ENCODE measurements at regions not wholly inside any gene's neighbourhood (a gene's known extent, or its start where the extent isn't known, plus 50 kb on each side); places are given as distances from the start of the nearest gene placed in this dataset.

GRCh38 chr5:115024922-115025321, 144.8 kb downstream of the TRIM36 start:
- no peaks in the 10 kb centered on the region for H3K9me3 ChIP-seq
- no peaks in the 10 kb centered on the region for H3K27me3 ChIP-seq
- no peak for ATAC-seq
- no peaks in the 10 kb centered on the region for H3K36me3 ChIP-seq
- no peak overlapping the region for H3K4me3 ChIP-seq
- TF ChIP-seq POLR2AphosphoS5 (IDR thresholded peaks at IDR 0.05) (no peak), CTCF (IDR thresholded peaks at IDR 0.05) (no peak)
- H3K4me1 ChIP-seq: no peaks in the 10 kb centered on the region
- H3K27ac ChIP-seq: no peak overlapping the region
- WGBS, 2 donors (ENCODE audit: low coverage in 1 of 2): 55 to 100% methylated on average over 1 of the region's 1 CpG

- TF ChIP-seq POLR2AphosphoS5 (IDR thresholded peaks at IDR 0.05): no peak
- TF ChIP-seq POLR2A (IDR thresholded peaks at IDR 0.05): no peak
- TF ChIP-seq CTCF (IDR thresholded peaks at IDR 0.05): no peak
- TF ChIP-seq EP300 (IDR thresholded peaks at IDR 0.05): no peak
- H3K4me3 ChIP-seq: no peak overlapping the region
- no peak overlapping the region for H3K27ac ChIP-seq
- no peak for ATAC-seq
- H3K36me3 ChIP-seq: no peaks in the 10 kb centered on the region
- no peaks in the 10 kb centered on the region for H3K9me3 ChIP-seq
- H3K4me1 ChIP-seq: no peaks in the 10 kb centered on the region
- no peaks in the 10 kb centered on the region for H3K27me3 ChIP-seq
These were observed 147.4 kb downstream of the TRIM36 start for GRCh38 chr5:115022303-115022702.

GRCh38 chr5:115016646-115017045, 153.1 kb downstream of the TRIM36 start:
- no peak overlapping the region for H3K27ac ChIP-seq
- WGBS, 2 donors (ENCODE audit: low coverage in 1 of 2): 64 to 70% methylated on average over 1 of the region's 1 CpG
- TF ChIP-seq POLR2A (IDR thresholded peaks at IDR 0.05): no peak
- no peaks in the 10 kb centered on the region for H3K9me3 ChIP-seq
- no peak overlapping the region for H3K4me3 ChIP-seq
- no peak for ATAC-seq
- no peaks in the 10 kb centered on the region for H3K27me3 ChIP-seq
- H3K36me3 ChIP-seq: no peaks in the 10 kb centered on the region
- no peaks in the 10 kb centered on the region for H3K4me1 ChIP-seq

GRCh38 chr5:114999176-114999575, 170.5 kb downstream of the TRIM36 start:
- no peaks in the 10 kb centered on the region for H3K36me3 ChIP-seq
- H3K27me3 ChIP-seq: no peaks in the 10 kb centered on the region
- TF ChIP-seq POLR2AphosphoS5 (IDR thresholded peaks at IDR 0.05) (no peak), EP300 (IDR thresholded peaks at IDR 0.05) (no peak), POLR2A (IDR thresholded peaks at IDR 0.05) (no peak), CTCF (IDR thresholded peaks at IDR 0.05) (no peak)
- H3K27ac ChIP-seq: no peak overlapping the region
- no peak overlapping the region for H3K4me3 ChIP-seq
- no peaks in the 10 kb centered on the region for H3K4me1 ChIP-seq
- no CpG with 5 or more reads among the region's 11 CpGs for WGBS, 2 donors (ENCODE audit: low coverage in 1 of 2)
- H3K9me3 ChIP-seq: no peaks in the 10 kb centered on the region
- no peak for ATAC-seq

DNA sequence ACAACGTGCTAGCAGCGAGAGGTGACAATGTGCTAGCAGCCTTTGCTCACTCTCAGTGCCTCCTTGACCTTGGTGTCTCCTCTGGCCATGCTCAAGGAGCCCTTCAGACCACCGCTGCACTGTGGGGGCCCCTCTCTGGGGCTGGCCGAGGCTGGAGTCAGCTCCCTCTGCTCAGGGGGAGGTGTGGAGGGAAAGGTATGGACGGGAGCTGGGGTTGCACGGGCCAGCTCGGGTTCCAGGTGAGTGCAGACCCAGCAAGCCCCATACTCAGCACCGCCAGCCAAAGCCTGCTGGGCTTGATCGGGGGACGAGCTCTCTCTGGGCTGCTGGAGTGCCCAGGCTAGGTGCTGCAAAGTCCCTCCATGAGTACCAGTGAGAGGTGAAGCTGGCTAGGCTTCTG, 180.2 kb downstream of the TRIM36 start:
- no peak for ATAC-seq
- H3K27ac ChIP-seq: no peak overlapping the region
- H3K36me3 ChIP-seq: no peaks in the 10 kb centered on the region
- WGBS, 2 donors (ENCODE audit: low coverage in 1 of 2): 69% methylated on average over 2 to 3 of the region's 10 CpGs
- H3K4me1 ChIP-seq: no peaks in the 10 kb centered on the region
- no peaks in the 10 kb centered on the region for H3K9me3 ChIP-seq
- TF ChIP-seq POLR2A (IDR thresholded peaks at IDR 0.05) (no peak), EP300 (IDR thresholded peaks at IDR 0.05) (no peak), CTCF (IDR thresholded peaks at IDR 0.05) (no peak), POLR2AphosphoS5 (IDR thresholded peaks at IDR 0.05) (no peak)
- H3K4me3 ChIP-seq: no peak overlapping the region
- no peaks in the 10 kb centered on the region for H3K27me3 ChIP-seq

GRCh38 chr5:114988096-114988495, 181.6 kb downstream of the TRIM36 start:
- 67 to 73% methylated on average over 2 of the region's 2 CpGs for WGBS, 2 donors (ENCODE audit: low coverage in 1 of 2)
- Histone ChIP-seq H3K27me3 (no peaks in the 10 kb centered on the region), H3K36me3 (no peaks in the 10 kb centered on the region), H3K4me3 (no peak overlapping the region), H3K27ac (no peak overlapping the region), H3K9me3 (no peaks in the 10 kb centered on the region), H3K4me1 (no peaks in the 10 kb centered on the region)
- TF ChIP-seq EP300 (IDR thresholded peaks at IDR 0.05): no peak
- TF ChIP-seq CTCF (IDR thresholded peaks at IDR 0.05): no peak
- no peak for TF ChIP-seq POLR2A (IDR thresholded peaks at IDR 0.05)
- TF ChIP-seq POLR2AphosphoS5 (IDR thresholded peaks at IDR 0.05): no peak
- ATAC-seq: no peak
